Retinal pigment epithelial cell (primary cell): ENCODE measurements at regions not wholly inside any gene's neighbourhood (a gene's known extent, or its start where the extent isn't known, plus 50 kb on each side); places are given as distances from the start of the nearest gene placed in this dataset.

Experiments used
- DNase-seq: peaks from one replicate; pipeline ENCODE4 v3.0.0-alpha.2; 2010; ENCODE audit warnings: low read depth
- H3K4me3 ChIP-seq: 2 replicates; pipeline ENCODE4 v1.5.1; 2011; ENCODE audit warnings: mild to moderate bottlenecking, low read length, control low read depth, moderate library complexity
- CTCF ChIP-seq: conservative IDR thresholded peaks from 2 replicates; pipeline ENCODE4 v1.5.1; 2011; ENCODE audit warnings: low read depth, low read length, control low read depth, inconsistent platforms

- TF ChIP-seq CTCF: no peak
Observed at GRCh38 chr6:56709650-56710049, 67.0 kb upstream of the DST start.

DNA sequence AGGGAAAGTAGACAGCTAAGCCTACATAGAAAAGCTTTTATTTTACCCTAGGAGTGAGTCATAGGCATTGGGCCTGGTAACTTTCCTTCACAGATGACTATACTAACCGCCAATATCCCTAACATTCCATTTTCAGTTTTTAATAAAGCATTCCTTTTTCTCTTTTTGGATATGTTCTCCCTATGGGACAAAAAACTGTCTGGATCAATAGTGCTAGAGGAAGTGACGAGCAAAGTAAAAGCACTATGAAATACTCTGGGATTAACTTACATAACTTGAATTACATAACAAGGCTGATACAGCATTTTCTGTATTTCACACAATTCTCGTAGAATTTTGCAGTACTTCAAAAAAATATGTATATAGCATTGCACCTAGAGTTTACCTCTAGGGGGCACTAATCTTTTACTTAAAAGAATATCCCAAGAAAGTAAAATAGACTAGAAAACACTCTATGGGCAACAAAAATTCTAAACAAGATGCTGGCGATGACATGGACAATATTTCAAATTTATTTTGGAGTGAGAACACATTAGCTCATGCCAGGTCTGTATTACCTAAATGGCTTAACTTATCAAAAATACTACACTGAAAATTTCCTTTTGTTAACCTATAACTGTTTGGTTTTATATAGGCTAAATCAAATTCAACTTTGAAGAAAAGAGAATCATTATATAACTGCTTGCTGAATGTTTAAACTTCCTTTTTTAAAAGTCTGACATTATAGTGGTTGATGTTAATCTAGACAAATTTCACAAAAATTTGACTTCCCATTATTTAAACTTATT, 66.3 kb upstream of the DST start:
- peak; percentile 50 for TF ChIP-seq CTCF
- peak; percentile 52 for DNase-seq
- H3K4me3 ChIP-seq: no peak overlapping the region

More at GRCh38 chr6:56709650-56710049, 67.0 kb upstream of the DST start:
- no peak for DNase-seq
- H3K4me3 ChIP-seq: no peak overlapping the region

- H3K4me3 ChIP-seq: no peak overlapping the region
- no peak for DNase-seq
- TF ChIP-seq CTCF: no peak
Observed at GRCh38 chr6:56706981-56707726, 64.5 kb upstream of the DST start.

- no peak for DNase-seq
- no peak overlapping the region for H3K4me3 ChIP-seq
- TF ChIP-seq CTCF: peak; percentile 42
Observed at GRCh38 chr6:56699066-56699654, 56.5 kb upstream of the DST start.

GRCh38 chr6:56695702-56696101, 53.0 kb upstream of the DST start:
- no peak overlapping the region for H3K4me3 ChIP-seq
- TF ChIP-seq CTCF: no peak
- DNase-seq: no peak

GRCh38 chr6:56694002-56694401, 51.3 kb upstream of the DST start:
- DNase-seq: no peak
- TF ChIP-seq CTCF: no peak
- no peak overlapping the region for H3K4me3 ChIP-seq
